A673 (cell line): ENCODE measurements at regions not wholly inside any gene's neighbourhood (a gene's known extent, or its start where the extent isn't known, plus 50 kb on each side); places are given as distances from the start of the nearest gene placed in this dataset.

Experiments
- EZH2 ChIP-seq: fragments of 200-600 bp; sonication (generic); IDR thresholded peaks from 2 replicates; pipeline ENCODE4 v1.6.1; 2017; ENCODE audit warnings: borderline replicate concordance, low read depth, mild to moderate bottlenecking, mixed read lengths, antibody characterized with exemption, low read length; ENCODE audit not compliant: poor library complexity, severe bottlenecking
- TF ChIP-seq, protein P1 (sequence below): fragments of 300-800, 200-600 bp; sonication (generic); conservative IDR thresholded peaks from 2 replicates; pipeline ENCODE4 v1.5.1; 2017; ENCODE audit warnings: low read depth, mild to moderate bottlenecking, antibody characterized with exemption, low read length, moderate library complexity, mixed read lengths

- TF ChIP-seq, protein P1, sequence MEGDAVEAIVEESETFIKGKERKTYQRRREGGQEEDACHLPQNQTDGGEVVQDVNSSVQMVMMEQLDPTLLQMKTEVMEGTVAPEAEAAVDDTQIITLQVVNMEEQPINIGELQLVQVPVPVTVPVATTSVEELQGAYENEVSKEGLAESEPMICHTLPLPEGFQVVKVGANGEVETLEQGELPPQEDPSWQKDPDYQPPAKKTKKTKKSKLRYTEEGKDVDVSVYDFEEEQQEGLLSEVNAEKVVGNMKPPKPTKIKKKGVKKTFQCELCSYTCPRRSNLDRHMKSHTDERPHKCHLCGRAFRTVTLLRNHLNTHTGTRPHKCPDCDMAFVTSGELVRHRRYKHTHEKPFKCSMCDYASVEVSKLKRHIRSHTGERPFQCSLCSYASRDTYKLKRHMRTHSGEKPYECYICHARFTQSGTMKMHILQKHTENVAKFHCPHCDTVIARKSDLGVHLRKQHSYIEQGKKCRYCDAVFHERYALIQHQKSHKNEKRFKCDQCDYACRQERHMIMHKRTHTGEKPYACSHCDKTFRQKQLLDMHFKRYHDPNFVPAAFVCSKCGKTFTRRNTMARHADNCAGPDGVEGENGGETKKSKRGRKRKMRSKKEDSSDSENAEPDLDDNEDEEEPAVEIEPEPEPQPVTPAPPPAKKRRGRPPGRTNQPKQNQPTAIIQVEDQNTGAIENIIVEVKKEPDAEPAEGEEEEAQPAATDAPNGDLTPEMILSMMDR = no peak
- TF ChIP-seq EZH2 = no peak
Measured at GRCh38 chr4:170413951-170414350, 324.2 kb upstream of the AADAT start.
